ENCODE measurements at regions not wholly inside any gene's neighbourhood (a gene's known extent, or its start where the extent isn't known, plus 50 kb on each side); places are given as distances from the start of the nearest gene placed in this dataset.
A peak's percentile ranks its signal among the peaks of the same experiment; 100 is the strongest.

DNA sequence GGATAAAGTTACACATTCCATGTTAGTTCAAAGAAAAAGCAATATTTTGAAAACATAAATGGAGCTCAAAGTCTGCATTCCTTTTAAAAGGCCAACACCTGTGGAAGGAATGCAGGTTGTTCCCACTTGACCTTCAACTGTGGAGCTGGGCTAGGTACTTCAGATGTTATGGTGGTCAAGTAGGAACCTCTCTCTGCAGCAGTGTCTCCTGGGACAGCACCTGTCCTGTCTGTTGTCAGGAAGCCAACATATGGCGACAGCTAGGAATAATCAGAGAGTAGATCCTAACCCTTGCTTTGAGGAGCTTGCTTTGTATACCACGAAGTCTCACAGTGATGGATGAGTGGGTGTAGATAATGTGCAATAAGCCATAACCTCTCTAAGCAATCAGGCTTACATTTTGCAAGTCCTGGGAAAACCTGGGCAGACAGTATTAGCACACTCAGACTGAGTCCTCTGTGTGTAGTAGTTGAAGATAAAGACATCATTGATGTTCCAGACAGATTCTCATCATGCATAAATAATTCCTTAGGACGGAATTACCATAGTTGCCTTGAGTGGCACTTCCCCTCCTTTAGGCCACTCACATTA is 347.5 kb downstream of the PRL start (continued):
- no peak for TF ChIP-seq FOSL2 (IDR thresholded peaks at IDR 0.05)
- no peak for TF ChIP-seq FOSL2 (CRISPR knock-in tag; IDR thresholded peaks at IDR 0.05)
- TF ChIP-seq, protein P1, sequence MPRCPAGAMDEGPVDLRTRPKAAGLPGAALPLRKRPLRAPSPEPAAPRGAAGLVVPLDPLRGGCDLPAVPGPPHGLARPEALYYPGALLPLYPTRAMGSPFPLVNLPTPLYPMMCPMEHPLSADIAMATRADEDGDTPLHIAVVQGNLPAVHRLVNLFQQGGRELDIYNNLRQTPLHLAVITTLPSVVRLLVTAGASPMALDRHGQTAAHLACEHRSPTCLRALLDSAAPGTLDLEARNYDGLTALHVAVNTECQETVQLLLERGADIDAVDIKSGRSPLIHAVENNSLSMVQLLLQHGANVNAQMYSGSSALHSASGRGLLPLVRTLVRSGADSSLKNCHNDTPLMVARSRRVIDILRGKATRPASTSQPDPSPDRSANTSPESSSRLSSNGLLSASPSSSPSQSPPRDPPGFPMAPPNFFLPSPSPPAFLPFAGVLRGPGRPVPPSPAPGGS (IDR thresholded peaks at IDR 0.05), result no peak
- no peak for TF ChIP-seq SMC3 (IDR thresholded peaks at IDR 0.05)
- TF ChIP-seq RARB (CRISPR knock-in tag; IDR thresholded peaks at IDR 0.05), result no peak
- TF ChIP-seq HES2 (IDR thresholded peaks at IDR 0.05), result no peak
- TF ChIP-seq RNF2 (IDR thresholded peaks at IDR 0.05; ENCODE audit: borderline replicate concordance, low read depth), result no peak

GRCh38 chr6:21952367-21952766 is 344.5 kb downstream of the PRL start:
- no peak for ATAC-seq
- H3K27ac ChIP-seq, result no peak overlapping the region
- no peak overlapping the region for H3K4me3 ChIP-seq
- FAIRE-seq, result no peak
- CTCF ChIA-PET, result no interaction called here
- no peak overlapping the region for H3K4me2 ChIP-seq
- no peaks in the 10 kb centered on the region for H3K9me3 ChIP-seq
- POLR2A ChIA-PET, result no interaction called here
- no peak for DNase-seq (ENCODE audit: low read depth in 1 of 2, low spot score in 1 of 2)
- 90% methylated on average over 7 of the region's 7 CpGs for WGBS (ENCODE audit: missing lambda C conversion rate)
- TF ChIP-seq HEYL (CRISPR knock-in tag; IDR thresholded peaks at IDR 0.05), result no peak
- no peak for TF ChIP-seq EHMT2 (IDR thresholded peaks at IDR 0.05; ENCODE audit: low read depth)
- no peak for TF ChIP-seq CBX8 (IDR thresholded peaks at IDR 0.05)
- no peak for TF ChIP-seq ZSCAN20 (CRISPR knock-in tag; IDR thresholded peaks at IDR 0.05)
- TF ChIP-seq ZFP36 (IDR thresholded peaks at IDR 0.05; ENCODE audit: borderline replicate concordance, partially characterized antibody), result no peak
- peaks cover 37% of the 10 kb centered on the region for H3K4me1 ChIP-seq

GRCh38 chr6:21953831-21954801 is 342.7 kb downstream of the PRL start:
- Histone ChIP-seq H3K4me3 (no peak overlapping the region), H3K9me3 (no peaks in the 10 kb centered on the region), H3K4me2 (no peak overlapping the region), H3K4me1 (peaks cover 20% of the 10 kb centered on the region), H3K27ac (peak overlapping the region; percentile 38 to 55; a peak in 4 of 6 replicates)
- ChIA-PET CTCF (no interaction called here), POLR2A (no interaction called here)
- ATAC-seq, result peak in 1 of 2 experiments; percentile 60; a peak in 3 of 6 replicates
- WGBS (ENCODE audit: missing lambda C conversion rate), result 89% methylated on average over 10 of the region's 10 CpGs
- TF ChIP-seq HMGXB4 (CRISPR knock-in tag; IDR thresholded peaks at IDR 0.05; ENCODE audit: borderline replicate concordance), result no peak
- no peak for TF ChIP-seq MYC (IDR thresholded peaks at IDR 0.05; ENCODE audit: borderline replicate concordance, low read length)
- no peak for TF ChIP-seq RFX5 (IDR thresholded peaks at IDR 0.05)
- TF ChIP-seq FOSB (CRISPR knock-in tag; IDR thresholded peaks at IDR 0.05), result no peak
- no peak for TF ChIP-seq NFE2L2 (conservative IDR thresholded peaks at IDR 0.05; ENCODE audit: low read length)
- TF ChIP-seq NR3C1 (IDR thresholded peaks at IDR 0.05), result no peak
- TF ChIP-seq ZSCAN20 (CRISPR knock-in tag; IDR thresholded peaks at IDR 0.05), result no peak
- TF ChIP-seq ZFP36 (IDR thresholded peaks at IDR 0.05; ENCODE audit: borderline replicate concordance, partially characterized antibody), result no peak
- no peak for TF ChIP-seq HES2 (IDR thresholded peaks at IDR 0.05)
- TF ChIP-seq FOSL2 (IDR thresholded peaks at IDR 0.05), result no peak
- TF ChIP-seq FOSL2 (CRISPR knock-in tag; IDR thresholded peaks at IDR 0.05), result no peak
- no peak for TF ChIP-seq HEYL (CRISPR knock-in tag; IDR thresholded peaks at IDR 0.05)
- TF ChIP-seq, protein P2, sequence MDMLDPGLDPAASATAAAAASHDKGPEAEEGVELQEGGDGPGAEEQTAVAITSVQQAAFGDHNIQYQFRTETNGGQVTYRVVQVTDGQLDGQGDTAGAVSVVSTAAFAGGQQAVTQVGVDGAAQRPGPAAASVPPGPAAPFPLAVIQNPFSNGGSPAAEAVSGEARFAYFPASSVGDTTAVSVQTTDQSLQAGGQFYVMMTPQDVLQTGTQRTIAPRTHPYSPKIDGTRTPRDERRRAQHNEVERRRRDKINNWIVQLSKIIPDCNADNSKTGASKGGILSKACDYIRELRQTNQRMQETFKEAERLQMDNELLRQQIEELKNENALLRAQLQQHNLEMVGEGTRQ (IDR thresholded peaks at IDR 0.05), result no peak
- TF ChIP-seq HDAC2 (IDR thresholded peaks at IDR 0.05), result no peak
- TF ChIP-seq PBX3 (IDR thresholded peaks at IDR 0.05), result no peak
- no peak for TF ChIP-seq ZC3H11A (IDR thresholded peaks at IDR 0.05)
- no peak for TF ChIP-seq CBX8 (IDR thresholded peaks at IDR 0.05)
- TF ChIP-seq, protein P3, sequence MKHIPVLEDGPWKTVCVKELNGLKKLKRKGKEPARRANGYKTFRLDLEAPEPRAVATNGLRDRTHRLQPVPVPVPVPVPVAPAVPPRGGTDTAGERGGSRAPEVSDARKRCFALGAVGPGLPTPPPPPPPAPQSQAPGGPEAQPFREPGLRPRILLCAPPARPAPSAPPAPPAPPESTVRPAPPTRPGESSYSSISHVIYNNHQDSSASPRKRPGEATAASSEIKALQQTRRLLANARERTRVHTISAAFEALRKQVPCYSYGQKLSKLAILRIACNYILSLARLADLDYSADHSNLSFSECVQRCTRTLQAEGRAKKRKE (CRISPR knock-in tag; IDR thresholded peaks at IDR 0.05; ENCODE audit: low read depth), result no peak
- TF ChIP-seq CEBPB (IDR thresholded peaks at IDR 0.05), result no peak
- TF ChIP-seq EP300 (IDR thresholded peaks at IDR 0.05), result no peak
- no peak for TF ChIP-seq BHLHE40 (IDR thresholded peaks at IDR 0.05; ENCODE audit: low read depth, low read length)
- no peak for FAIRE-seq
- DNase-seq (ENCODE audit: low read depth in 1 of 2, low spot score in 1 of 2), result no peak

Measured in A549 (cell line).